GM13976 (cell line): ENCODE measurements at regions not wholly inside any gene's neighbourhood (a gene's known extent, or its start where the extent isn't known, plus 50 kb on each side); places are given as distances from the start of the nearest gene placed in this dataset.
"Not testable (repeated sequence)": the region's sequence is repeated elsewhere in the genome, so short reads cannot be mapped to it uniquely, and the experiment has no call there.

Experiments used
- DNase-seq: peaks from one replicate; pipeline ENCODE4 v3.0.0; 2012; ENCODE audit warnings: low spot score
- CTCF ChIP-seq: IDR thresholded peaks from 2 replicates; pipeline ENCODE4 v1.5.1; 2012; ENCODE audit warnings: borderline replicate concordance, mild to moderate bottlenecking; ENCODE audit not compliant: insufficient read depth; ENCODE audit errors: extremely low read depth, missing control alignments, control extremely low read depth
- in situ Hi-C: fragments of 300-500 bp; cut with MboI; formaldehyde crosslinking; loops from one replicate; pipeline ENCODE4 v1.12.0; 2022; ENCODE audit warnings: low sequenced_read_pairs, mixed read lengths, inconsistent platforms; ENCODE audit not compliant: unreplicated experiment

GRCh38 chr9:82911996-82912395 lies 150.9 kb downstream of the RASEF start:
- DNase-seq, result no peak
- TF ChIP-seq CTCF, result no peak
- in situ Hi-C loops, result no loop called here

DNA sequence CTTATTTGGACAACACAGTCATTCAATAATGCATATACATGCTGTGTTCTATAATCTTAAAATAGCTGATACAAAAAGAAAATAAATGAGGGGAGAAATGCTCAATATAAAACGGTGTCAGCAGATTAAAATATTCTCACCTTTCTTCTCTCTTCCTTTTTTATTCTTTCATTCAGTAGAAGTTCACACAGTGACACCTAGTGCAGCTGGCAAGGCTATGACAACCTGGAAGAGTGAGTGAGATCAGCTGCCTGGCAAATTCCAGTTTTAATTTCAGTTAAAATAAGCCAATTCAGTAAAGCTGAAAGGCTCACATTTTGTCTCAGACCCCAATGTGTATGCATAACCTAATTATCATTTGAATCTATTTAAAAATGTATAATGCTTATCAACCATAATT lies 150.3 kb downstream of the RASEF start:
- DNase-seq, result no peak
- TF ChIP-seq CTCF, result no peak
- in situ Hi-C loops, result no loop called here

DNA sequence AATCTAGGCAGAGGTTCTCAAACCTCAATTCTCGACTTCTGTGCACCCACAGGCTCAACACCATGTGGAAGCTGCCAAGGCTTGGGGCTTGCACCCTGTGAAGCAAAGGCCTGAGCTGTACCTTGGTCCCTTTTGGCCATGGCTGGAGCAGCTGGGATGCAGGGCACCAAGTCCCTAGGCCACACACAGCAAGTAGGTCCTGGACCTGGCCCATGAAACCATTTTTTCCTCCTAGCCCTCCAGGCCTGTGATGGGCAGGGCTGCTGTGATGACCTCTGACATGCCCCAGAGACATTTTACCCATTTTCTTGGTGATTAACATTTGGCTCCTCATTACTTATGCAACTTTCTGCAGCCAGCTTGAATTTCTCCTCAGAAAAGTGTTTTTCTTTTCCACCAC lies 146.7 kb downstream of the RASEF start:
- in situ Hi-C loops, result not testable (repeated sequence)

GRCh38 chr9:82920154-82920553 lies 142.8 kb downstream of the RASEF start:
- in situ Hi-C loops, result no loop called here
- DNase-seq, result no peak
- TF ChIP-seq CTCF, result no peak

More for the DNA sequence above, 146.7 kb downstream of the RASEF start:
- DNase-seq, result not testable (repeated sequence)

- DNase-seq, result no peak
- TF ChIP-seq CTCF, result no peak
- in situ Hi-C loops, result no loop called here
Measured at GRCh38 chr9:82922686-82923085, 140.3 kb downstream of the RASEF start.

GRCh38 chr9:82923092-82923911 lies 139.6 kb downstream of the RASEF start:
- in situ Hi-C loops, result no loop called here
- TF ChIP-seq CTCF, result no peak
- no peak for DNase-seq

- no peak for TF ChIP-seq CTCF
- in situ Hi-C loops, result no loop called here
- no peak for DNase-seq
Measured at GRCh38 chr9:82923912-82924605, 138.9 kb downstream of the RASEF start.
